ENCODE measurements at regions not wholly inside any gene's neighbourhood (a gene's known extent, or its start where the extent isn't known, plus 50 kb on each side); places are given as distances from the start of the nearest gene placed in this dataset.
"Not testable (repeated sequence)": the region's sequence is repeated elsewhere in the genome, so short reads cannot be mapped to it uniquely, and the experiment has no call there.

DNA sequence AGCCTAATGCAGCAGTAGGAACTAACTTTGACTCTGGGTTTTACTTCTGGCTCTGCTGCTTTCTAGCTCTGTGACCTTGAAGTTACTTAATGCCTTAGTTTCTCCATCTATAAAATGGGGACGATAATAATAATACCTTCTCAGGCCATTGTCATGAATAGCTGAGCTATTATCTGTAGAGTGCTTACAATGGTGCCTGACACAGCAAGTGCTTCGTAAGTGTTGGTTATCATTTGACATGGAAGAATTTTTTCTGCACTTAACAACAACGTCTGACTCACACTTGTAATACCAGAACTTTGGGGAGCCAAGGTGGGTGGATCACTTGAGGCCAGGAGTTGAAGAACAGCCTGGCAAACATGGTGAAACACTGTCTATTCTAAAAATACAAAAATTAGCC is 140.5 kb downstream of the ARL4A start:
- Histone ChIP-seq H3K27ac (no peak overlapping the region), H3K36me3 (no peaks in the 10 kb centered on the region), H3K4me3 (no peak overlapping the region), H3K9me3 (no peaks in the 10 kb centered on the region), H3K27me3 (no peaks in the 10 kb centered on the region), H3K4me1 (no peaks in the 10 kb centered on the region)
- ATAC-seq: no peak
- 40 to 78% methylated on average over 1 to 2 of the region's 3 CpGs for WGBS, 2 donors (ENCODE audit: low coverage in 1 of 2)
- TF ChIP-seq EP300 (IDR thresholded peaks at IDR 0.05) (no peak), POLR2AphosphoS5 (IDR thresholded peaks at IDR 0.05) (no peak), POLR2A (IDR thresholded peaks at IDR 0.05) (no peak)
- TF ChIP-seq, protein P1, sequence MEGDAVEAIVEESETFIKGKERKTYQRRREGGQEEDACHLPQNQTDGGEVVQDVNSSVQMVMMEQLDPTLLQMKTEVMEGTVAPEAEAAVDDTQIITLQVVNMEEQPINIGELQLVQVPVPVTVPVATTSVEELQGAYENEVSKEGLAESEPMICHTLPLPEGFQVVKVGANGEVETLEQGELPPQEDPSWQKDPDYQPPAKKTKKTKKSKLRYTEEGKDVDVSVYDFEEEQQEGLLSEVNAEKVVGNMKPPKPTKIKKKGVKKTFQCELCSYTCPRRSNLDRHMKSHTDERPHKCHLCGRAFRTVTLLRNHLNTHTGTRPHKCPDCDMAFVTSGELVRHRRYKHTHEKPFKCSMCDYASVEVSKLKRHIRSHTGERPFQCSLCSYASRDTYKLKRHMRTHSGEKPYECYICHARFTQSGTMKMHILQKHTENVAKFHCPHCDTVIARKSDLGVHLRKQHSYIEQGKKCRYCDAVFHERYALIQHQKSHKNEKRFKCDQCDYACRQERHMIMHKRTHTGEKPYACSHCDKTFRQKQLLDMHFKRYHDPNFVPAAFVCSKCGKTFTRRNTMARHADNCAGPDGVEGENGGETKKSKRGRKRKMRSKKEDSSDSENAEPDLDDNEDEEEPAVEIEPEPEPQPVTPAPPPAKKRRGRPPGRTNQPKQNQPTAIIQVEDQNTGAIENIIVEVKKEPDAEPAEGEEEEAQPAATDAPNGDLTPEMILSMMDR (IDR thresholded peaks at IDR 0.05): no peak

DNA sequence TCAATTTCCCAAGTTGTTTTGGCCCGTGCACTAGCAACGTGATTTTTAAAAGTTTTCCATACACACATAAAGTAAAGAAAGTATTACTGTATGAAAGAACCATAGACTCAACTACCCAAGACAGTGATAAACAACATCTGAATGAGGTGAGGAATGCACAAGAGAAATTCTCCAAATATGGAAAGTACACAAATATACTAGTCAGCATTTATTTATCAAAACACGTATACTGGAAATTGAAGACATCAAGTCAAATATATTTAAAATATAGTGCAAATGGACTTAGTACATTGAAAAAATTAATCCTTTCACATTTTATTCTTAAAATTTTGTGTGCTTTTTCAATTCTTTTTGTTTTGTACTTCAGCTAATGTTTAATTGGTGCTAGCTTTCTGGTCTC is 143.6 kb downstream of the ARL4A start:
- no peaks in the 10 kb centered on the region for H3K4me1 ChIP-seq
- no peak overlapping the region for H3K4me3 ChIP-seq
- no peak for ATAC-seq
- no peaks in the 10 kb centered on the region for H3K27me3 ChIP-seq
- TF ChIP-seq, protein P1 (IDR thresholded peaks at IDR 0.05): no peak
- TF ChIP-seq POLR2A (IDR thresholded peaks at IDR 0.05) (no peak), EP300 (IDR thresholded peaks at IDR 0.05) (no peak), POLR2AphosphoS5 (IDR thresholded peaks at IDR 0.05) (no peak)
- H3K36me3 ChIP-seq: no peaks in the 10 kb centered on the region
- H3K27ac ChIP-seq: no peak overlapping the region
- H3K9me3 ChIP-seq: peaks cover 0 to 17% (median 0%) of the 10 kb centered on the region in 3 donors
- WGBS, 2 donors (ENCODE audit: low coverage in 1 of 2): 48 to 61% methylated on average over 3 of the region's 3 CpGs

DNA sequence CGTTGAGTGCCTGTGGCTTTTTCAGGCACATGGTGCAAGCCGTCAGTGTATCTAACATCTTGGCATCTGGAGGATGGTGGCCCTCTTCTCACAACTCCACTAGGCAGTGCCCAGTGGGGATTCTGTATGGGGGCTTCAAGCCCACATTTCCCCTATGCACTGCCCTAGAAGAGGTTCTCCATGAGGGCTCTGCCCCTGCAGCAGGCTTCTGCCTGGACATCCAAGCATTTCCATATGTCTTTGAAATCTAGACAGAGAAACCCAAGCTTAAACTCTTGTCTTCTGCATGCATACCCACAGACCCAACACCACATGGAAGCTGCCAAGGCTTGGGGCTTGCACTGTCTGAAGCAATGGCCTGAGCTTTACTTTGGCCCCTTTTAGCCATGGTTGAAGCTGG is 146.4 kb downstream of the ARL4A start:
- Histone ChIP-seq H3K27ac (no peak overlapping the region), H3K27me3 (no peaks in the 10 kb centered on the region), H3K36me3 (no peaks in the 10 kb centered on the region), H3K9me3 (peaks cover 0 to 17% (median 0%) of the 10 kb centered on the region in 3 donors), H3K4me1 (no peaks in the 10 kb centered on the region), H3K4me3 (no peak overlapping the region)
- 100% methylated on average over 1 to 2 of the region's 2 CpGs for WGBS, 2 donors (ENCODE audit: low coverage in 1 of 2)
- TF ChIP-seq, protein P1 (IDR thresholded peaks at IDR 0.05): no peak
- TF ChIP-seq POLR2A (IDR thresholded peaks at IDR 0.05) (no peak), EP300 (IDR thresholded peaks at IDR 0.05) (no peak), POLR2AphosphoS5 (IDR thresholded peaks at IDR 0.05) (no peak)
- no peak for ATAC-seq

DNA sequence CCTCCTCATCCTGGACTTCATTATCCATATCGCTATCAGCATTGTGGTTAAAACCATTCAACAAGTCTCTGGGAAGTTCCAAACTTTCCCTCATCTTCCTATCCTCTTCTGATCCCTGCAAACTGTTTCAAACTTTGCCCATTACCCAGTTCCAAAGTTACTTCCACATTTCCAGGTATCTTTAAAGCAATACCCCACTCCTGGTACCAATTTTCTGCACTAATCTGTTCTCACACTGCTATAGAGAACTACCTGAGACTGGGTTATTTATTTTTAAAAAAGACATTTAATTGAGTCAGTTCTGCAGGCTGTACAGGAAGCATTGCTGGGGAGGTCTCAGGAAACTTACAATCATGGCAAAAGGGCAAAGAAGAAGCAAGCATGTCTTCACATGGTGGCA is 147.3 kb downstream of the ARL4A start:
- Histone ChIP-seq H3K9me3 (peaks cover 0 to 17% (median 0%) of the 10 kb centered on the region in 3 donors), H3K4me3 (no peak overlapping the region), H3K4me1 (no peaks in the 10 kb centered on the region), H3K27ac (no peak overlapping the region), H3K27me3 (no peaks in the 10 kb centered on the region), H3K36me3 (no peaks in the 10 kb centered on the region)
- WGBS, 2 donors (ENCODE audit: low coverage in 1 of 2): 88 to 100% methylated on average over 1 of the region's 1 CpG
- no peak for ATAC-seq
- TF ChIP-seq EP300 (IDR thresholded peaks at IDR 0.05): no peak
- no peak for TF ChIP-seq POLR2AphosphoS5 (IDR thresholded peaks at IDR 0.05)
- TF ChIP-seq, protein P1 (IDR thresholded peaks at IDR 0.05): no peak
- TF ChIP-seq POLR2A (IDR thresholded peaks at IDR 0.05): no peak

DNA sequence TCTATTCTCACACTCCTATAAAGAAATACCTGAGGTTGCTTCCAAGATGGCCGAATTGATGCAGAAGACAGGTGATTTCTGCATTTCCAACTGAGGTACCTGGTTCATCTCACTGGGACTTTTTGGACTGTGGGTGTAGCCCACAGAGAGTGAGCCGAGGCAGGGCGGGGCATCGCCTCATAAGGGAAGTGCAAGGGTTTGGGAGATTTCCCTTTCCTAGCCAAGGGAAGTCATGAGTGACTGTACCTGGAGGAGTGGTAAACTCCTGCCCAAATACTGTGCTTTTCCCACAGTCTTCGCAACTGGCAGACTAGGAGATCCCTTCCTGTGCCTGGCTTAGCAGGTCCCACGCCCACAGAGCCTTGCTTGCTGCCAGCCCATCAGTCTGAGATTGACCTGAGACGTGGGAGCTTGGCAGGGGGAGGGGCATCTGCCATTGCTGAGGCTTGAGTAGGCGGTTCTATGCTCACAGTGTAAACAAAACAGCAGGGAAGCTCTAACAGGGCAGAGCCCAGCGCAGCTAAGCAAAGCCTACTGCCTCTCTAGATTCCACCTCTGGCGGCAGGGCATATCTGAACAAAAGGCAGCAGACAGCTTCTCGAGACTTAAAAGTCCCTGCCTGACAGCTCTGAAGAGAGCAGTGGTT is 152.2 kb downstream of the ARL4A start:
- Histone ChIP-seq H3K9me3 (peaks cover 0 to 20% (median 0%) of the 10 kb centered on the region in 3 donors), H3K4me1 (no peaks in the 10 kb centered on the region), H3K36me3 (no peaks in the 10 kb centered on the region), H3K4me3 (no peak overlapping the region), H3K27me3 (no peaks in the 10 kb centered on the region), H3K27ac (no peak overlapping the region)
- 85 to 100% methylated on average over 2 to 4 of the region's 11 CpGs for WGBS, 2 donors (ENCODE audit: low coverage in 1 of 2)
- ATAC-seq: no peak
- TF ChIP-seq POLR2A (IDR thresholded peaks at IDR 0.05) (no peak), POLR2AphosphoS5 (IDR thresholded peaks at IDR 0.05) (no peak), EP300 (IDR thresholded peaks at IDR 0.05) (no peak)
- TF ChIP-seq, protein P1 (IDR thresholded peaks at IDR 0.05): no peak

DNA sequence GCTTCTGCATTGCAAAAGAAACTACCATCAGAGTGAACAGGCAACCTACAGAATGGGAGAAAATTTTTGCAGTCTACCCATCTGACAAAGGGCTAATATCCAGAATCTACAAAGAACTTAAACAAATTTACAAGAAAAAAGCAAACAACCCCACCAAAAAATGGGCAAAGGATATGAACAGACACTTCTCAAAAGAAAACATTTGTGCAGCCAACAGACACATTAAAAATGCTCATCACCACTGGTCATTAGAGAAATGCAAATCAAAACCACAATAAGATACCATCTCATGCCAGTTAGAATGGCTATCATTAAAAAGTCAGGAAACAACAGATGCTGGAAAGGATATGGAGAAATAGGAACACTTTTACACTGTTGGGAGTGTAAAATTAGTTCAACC is 157.3 kb downstream of the ARL4A start:
- not testable (repeated sequence) for ATAC-seq, H3K27me3 ChIP-seq, H3K36me3 ChIP-seq, H3K4me3 ChIP-seq, H3K27ac ChIP-seq, H3K4me1 ChIP-seq
- peaks cover 0 to 49% (median 0%) of the 10 kb centered on the region in 3 donors for H3K9me3 ChIP-seq
